Vagina (tissue), 2 donors: ENCODE measurements at regions not wholly inside any gene's neighbourhood (a gene's known extent, or its start where the extent isn't known, plus 50 kb on each side); places are given as distances from the start of the nearest gene placed in this dataset.

ENCODE experiments used
- POLR2A ChIP-seq, 2 donors: fragments of 450-650 bp; IDR thresholded peaks; one replicate each; pipeline ENCODE4 v1.6.1; 2017; ENCODE audit warnings: antibody characterized with exemption in 2 of 2, mild to moderate bottlenecking in 2 of 2, moderate library complexity in 2 of 2
- POLR2AphosphoS5 ChIP-seq, 2 donors: sonication (generic); formaldehyde crosslinking; IDR thresholded peaks; one replicate each; pipeline ENCODE4 v1.9.0; 2017; ENCODE audit warnings: antibody characterized with exemption in 2 of 2, mild to moderate bottlenecking in 2 of 2, low read depth in 1 of 2; ENCODE audit not compliant: insufficient read depth in 1 of 2
- TF ChIP-seq, protein P1 (sequence below), 3 experiments: fragments of 450-650 bp in 2 of 3; fragments of 200-600 bp in 1 of 3; sonication (generic) in 1 of 3; IDR thresholded peaks; one replicate each; pipeline ENCODE4 v1.5.1; 2017 to 2019; ENCODE audit warnings: antibody characterized with exemption in 3 of 3, mild to moderate bottlenecking in 2 of 3, moderate library complexity in 2 of 3

- TF ChIP-seq, protein P1, sequence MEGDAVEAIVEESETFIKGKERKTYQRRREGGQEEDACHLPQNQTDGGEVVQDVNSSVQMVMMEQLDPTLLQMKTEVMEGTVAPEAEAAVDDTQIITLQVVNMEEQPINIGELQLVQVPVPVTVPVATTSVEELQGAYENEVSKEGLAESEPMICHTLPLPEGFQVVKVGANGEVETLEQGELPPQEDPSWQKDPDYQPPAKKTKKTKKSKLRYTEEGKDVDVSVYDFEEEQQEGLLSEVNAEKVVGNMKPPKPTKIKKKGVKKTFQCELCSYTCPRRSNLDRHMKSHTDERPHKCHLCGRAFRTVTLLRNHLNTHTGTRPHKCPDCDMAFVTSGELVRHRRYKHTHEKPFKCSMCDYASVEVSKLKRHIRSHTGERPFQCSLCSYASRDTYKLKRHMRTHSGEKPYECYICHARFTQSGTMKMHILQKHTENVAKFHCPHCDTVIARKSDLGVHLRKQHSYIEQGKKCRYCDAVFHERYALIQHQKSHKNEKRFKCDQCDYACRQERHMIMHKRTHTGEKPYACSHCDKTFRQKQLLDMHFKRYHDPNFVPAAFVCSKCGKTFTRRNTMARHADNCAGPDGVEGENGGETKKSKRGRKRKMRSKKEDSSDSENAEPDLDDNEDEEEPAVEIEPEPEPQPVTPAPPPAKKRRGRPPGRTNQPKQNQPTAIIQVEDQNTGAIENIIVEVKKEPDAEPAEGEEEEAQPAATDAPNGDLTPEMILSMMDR (IDR thresholded peaks at IDR 0.05): no peak
- no peak for TF ChIP-seq POLR2AphosphoS5 (IDR thresholded peaks at IDR 0.05; ENCODE audit: insufficient read depth in 1 of 2, low read depth in 1 of 2)
- TF ChIP-seq POLR2A (IDR thresholded peaks at IDR 0.05): no peak
Measured at GRCh38 chr15:67907184-67907723, 67.4 kb upstream of the RNU6-1 start.
